Motor neuron (in vitro differentiated cells): ENCODE measurements at regions not wholly inside any gene's neighbourhood (a gene's known extent, or its start where the extent isn't known, plus 50 kb on each side); places are given as distances from the start of the nearest gene placed in this dataset.

Source experiments
- ATAC-seq, 8 experiments: fragments of 200-7000 bp; cut with Tn5 transposase; replicated peaks in 6 of 8; 2 replicates each; pipeline ENCODE4 v1.8.0; 2021; ENCODE audit warnings: mild to moderate bottlenecking in 8 of 8, moderate library complexity in 8 of 8
- H3K27ac ChIP-seq, 2 donors: fragments of 250-450 bp; sonication (Bioruptor Pico); 2 replicates each; pipeline ENCODE4 v1.9.0; 2021; ENCODE audit warnings: antibody characterized with exemption in 2 of 2, mild to moderate bottlenecking in 2 of 2, moderate library complexity in 1 of 2
- H3K4me1 ChIP-seq, 2 donors: fragments of 250-450 bp; sonication (Bioruptor Pico); replicated peaks in 1 of 2; 2 replicates each; pipeline ENCODE4 v1.6.1; 2021; ENCODE audit warnings: antibody characterized with exemption in 2 of 2, mild to moderate bottlenecking in 2 of 2, moderate library complexity in 1 of 2
- H3K4me3 ChIP-seq, 5 donors: fragments of 250-450 bp; sonication (Bioruptor Pico); 2 replicates each; pipeline ENCODE4 v1.9.0; 2021; ENCODE audit warnings: antibody characterized with exemption in 5 of 5, mild to moderate bottlenecking in 5 of 5, moderate library complexity in 4 of 5
- WGBS, 10 experiments: fragments of 450-650 bp; shearing (Covaris generic); methylation state at CpG; one replicate each; pipeline ENCODE4 v1.0.0; 2022; 5-methylcytosine and 5-hydroxymethylcytosine counted together
- in situ Hi-C, 9 experiments: fragments of 400-800 bp; cut with MboI; loops; one replicate each; pipeline ENCODE4 v1.15.0; 2021; ENCODE audit warnings: low sequenced_read_pairs in 9 of 9, low pct_unique_long_range_greater_than_20kb in 2 of 9; ENCODE audit not compliant: unreplicated experiment in 9 of 9

GRCh38 chr16:19361587-19361986 lies 56.1 kb upstream of the TMC5 start:
- 4 to 100% (median 50%) methylated on average over 1 to 2 of the region's 2 CpGs; no CpG with 5 or more reads in 3 of the 10 experiments for WGBS, 10 experiments
- no peaks in the 10 kb centered on the region for H3K4me1 ChIP-seq
- ATAC-seq = no peak
- no peak overlapping the region for H3K4me3 ChIP-seq
- H3K27ac ChIP-seq = no peak overlapping the region
- in situ Hi-C loops = loop anchor here in 3 of 9 experiments (25.0 kb wide), 2 partner anchors 149 to 274 kb away; no protein-coding TSS in a partner anchor

- in situ Hi-C loops = loop anchor here in 3 of 9 experiments (25.0 kb wide), 2 partner anchors 151 to 276 kb away; no protein-coding TSS in a partner anchor
- ATAC-seq = peak in 3 of 8 experiments; percentile 24 to 95 (median 31)
- 35 to 96% (median 80%) methylated on average over 1 to 7 of the region's 7 CpGs; no CpG with 5 or more reads in 5 of the 10 experiments for WGBS, 10 experiments
Measured at GRCh38 chr16:19363740-19364139, 53.9 kb upstream of the TMC5 start.

GRCh38 chr16:19365486-19365885 lies 52.2 kb upstream of the TMC5 start:
- WGBS, 10 experiments = 40 to 83% (median 56%) methylated on average over 1 of the region's 1 CpG; no CpG with 5 or more reads in 6 of the 10 experiments
- ATAC-seq = no peak
- Histone ChIP-seq H3K27ac (no peak overlapping the region), H3K4me1 (no peaks in the 10 kb centered on the region), H3K4me3 (no peak overlapping the region)
- in situ Hi-C loops = loop anchor here in 3 of 9 experiments (25.0 kb wide), 2 partner anchors 153 to 278 kb away; no protein-coding TSS in a partner anchor

More at GRCh38 chr16:19363740-19364139, 53.9 kb upstream of the TMC5 start:
- Histone ChIP-seq H3K27ac (no peak overlapping the region), H3K4me1 (no peaks in the 10 kb centered on the region), H3K4me3 (no peak overlapping the region)

- in situ Hi-C loops = loop anchor here in 3 of 9 experiments (25.0 kb wide), 2 partner anchors 154 to 279 kb away; no protein-coding TSS in a partner anchor
- ATAC-seq = peak in 3 of 8 experiments; percentile 43 to 69 (median 52)
- Histone ChIP-seq H3K4me3 (no peak overlapping the region), H3K4me1 (no peaks in the 10 kb centered on the region), H3K27ac (no peak overlapping the region)
- 0 to 97% (median 89%) methylated on average over 1 to 4 of the region's 4 CpGs for WGBS, 10 experiments
Measured at GRCh38 chr16:19366391-19366790, 51.3 kb upstream of the TMC5 start.

- H3K27ac ChIP-seq = no peak overlapping the region
- no peak for ATAC-seq
- no peak overlapping the region for H3K4me3 ChIP-seq
- in situ Hi-C loops = loop anchor here in 3 of 9 experiments (25.0 kb wide), 2 partner anchors 155 to 280 kb away; no protein-coding TSS in a partner anchor
- H3K4me1 ChIP-seq = no peaks in the 10 kb centered on the region
Measured at GRCh38 chr16:19367335-19367734, 50.3 kb upstream of the TMC5 start.
